B cell (primary cell): ENCODE measurements at regions not wholly inside any gene's neighbourhood (a gene's known extent, or its start where the extent isn't known, plus 50 kb on each side); places are given as distances from the start of the nearest gene placed in this dataset.

Experiments
- ATAC-seq: fragments of 200-7000 bp; cut with Tn5 transposase; one replicate; pipeline ENCODE4 v1.10.0; 2021; ENCODE audit warnings: low read depth, mild to moderate bottlenecking, moderate number of reproducible peaks, moderate library complexity
- CTCF ChIA-PET: fragments of 350-600 bp; sonication (Branson Sonifier 250); formaldehyde crosslinking; loops from one replicate; lab custom pipeline; 2021; ENCODE audit warnings: antibody characterized with exemption, inconsistent platforms; lab: Charles Lee
- POLR2A ChIA-PET: fragments of 350-600 bp; sonication (Branson Sonifier 250); formaldehyde crosslinking; loops from one replicate; lab custom pipeline; 2021; ENCODE audit warnings: antibody characterized with exemption; lab: Charles Lee
- DNase-seq: peaks from one replicate; pipeline ENCODE4 v3.0.0; 2013
- H2AFZ ChIP-seq: 2 replicates; pipeline ENCODE4 v1.6.1; 2012; ENCODE audit warnings: mild to moderate bottlenecking, low read depth, low read length; ENCODE audit not compliant: insufficient read depth, poor library complexity, severe bottlenecking
- H3K27ac ChIP-seq, 2 donors: 1 replicate in 1 of 2; 2 replicates in 1 of 2; pipeline ENCODE4 v1.5.1; 2012 to 2013; ENCODE audit warnings: low read length in 2 of 2, mild to moderate bottlenecking in 2 of 2, moderate library complexity in 1 of 2
- H3K27me3 ChIP-seq, 4 experiments: fragments of 200-600 bp in 1 of 4; sonication (generic) in 1 of 4; replicated peaks in 1 of 4; 1 replicate in 2 of 4; 2 replicates in 2 of 4; pipeline versions ENCODE4 v1.6.1 to v1.7.0; 2013 to 2016; ENCODE audit warnings: low read length in 3 of 4, mild to moderate bottlenecking in 2 of 4, mixed read lengths in 1 of 4, moderate library complexity in 1 of 4; ENCODE audit not compliant: insufficient read depth in 4 of 4, control insufficient read depth in 3 of 4; ENCODE audit errors: control extremely low read depth in 1 of 4
- H3K36me3 ChIP-seq, 2 experiments: replicated peaks in 1 of 2; 1 replicate in 1 of 2; 2 replicates in 1 of 2; pipeline versions ENCODE4 v1.6.1 to v1.7.1; 2013; ENCODE audit warnings: low read length in 1 of 2; ENCODE audit not compliant: insufficient read depth in 2 of 2, control insufficient read depth in 1 of 2; ENCODE audit errors: control extremely low read depth in 1 of 2, extremely low read depth in 1 of 2
- H3K4me1 ChIP-seq, 2 donors: fragments of 200-600 bp in 1 of 2; sonication (generic) in 1 of 2; 1 replicate in 1 of 2; 2 replicates in 1 of 2; pipeline versions ENCODE4 v1.5.1 to v1.6.1; 2013 to 2017; ENCODE audit warnings: low read length in 2 of 2; ENCODE audit not compliant: control insufficient read depth in 2 of 2, insufficient read depth in 2 of 2
- H3K4me2 ChIP-seq: replicated peaks from 2 replicates; pipeline ENCODE3; 2012; ENCODE audit warnings: mild to moderate bottlenecking, low read depth, low read length; ENCODE audit not compliant: poor library complexity, severe bottlenecking
- H3K4me3 ChIP-seq, 5 experiments: fragments of 200-600 bp in 1 of 5; sonication (generic) in 1 of 5; 1 replicate in 3 of 5; 2 replicates in 2 of 5; pipeline versions ENCODE4 v1.5.1 to v1.7.0; 2011 to 2016; ENCODE audit warnings: low read length in 4 of 5, mild to moderate bottlenecking in 4 of 5, low read depth in 2 of 5, control low read depth in 1 of 5, moderate library complexity in 1 of 5; ENCODE audit not compliant: insufficient read depth in 1 of 5; ENCODE audit errors: control extremely low read depth in 1 of 5, extremely low read depth in 1 of 5
- H3K79me2 ChIP-seq: fragments of 200-600 bp; sonication (generic); one replicate; pipeline ENCODE4 v1.6.0; 2016; ENCODE audit warnings: low read length; ENCODE audit not compliant: control insufficient read depth, insufficient read depth
- H3K9ac ChIP-seq: fragments of 200-600 bp; sonication (generic); 2 replicates; pipeline ENCODE4 v1.6.1; 2017; ENCODE audit warnings: mild to moderate bottlenecking, low read length, moderate library complexity
- H3K9me3 ChIP-seq, 3 donors: one replicate each; pipeline versions ENCODE4 v1.6.1 to v1.7.1; 2013; ENCODE audit warnings: low read length in 2 of 3; ENCODE audit not compliant: control insufficient read depth in 2 of 3, insufficient read depth in 1 of 3; ENCODE audit errors: control extremely low read depth in 1 of 3
- H4K20me1 ChIP-seq: 2 replicates; pipeline ENCODE4 v1.6.0; 2012; ENCODE audit warnings: mild to moderate bottlenecking, low read length; ENCODE audit not compliant: insufficient read depth, control insufficient read depth, poor library complexity, severe bottlenecking
- H3K27ac Mint-ChIP-seq: one replicate; pipeline ENCODE4 v1.8.0; 2021; ENCODE audit warnings: mixed read lengths
- H3K27me3 Mint-ChIP-seq: one replicate; pipeline ENCODE4 v1.8.0; 2021; ENCODE audit warnings: mixed read lengths
- H3K4me1 Mint-ChIP-seq: one replicate; pipeline ENCODE4 v1.8.0; 2021; ENCODE audit warnings: mixed read lengths
- H3K4me3 Mint-ChIP-seq: one replicate; pipeline ENCODE4 v1.8.0; 2021; ENCODE audit warnings: mixed read lengths
- H3K9me3 Mint-ChIP-seq: one replicate; pipeline ENCODE4 v1.8.0; 2022; ENCODE audit warnings: mixed read lengths; ENCODE audit not compliant: insufficient read depth
- CTCF ChIP-seq: fragments of 200-600 bp; IDR thresholded peaks from one replicate; pipeline ENCODE4 v1.8.0; 2022; ENCODE audit warnings: antibody characterized with exemption, mild to moderate bottlenecking
- EZH2 ChIP-seq: IDR thresholded peaks from 2 replicates; pipeline ENCODE4 v1.6.1; 2012; ENCODE audit warnings: borderline replicate concordance, low read depth, mild to moderate bottlenecking, moderate library complexity, low read length; ENCODE audit not compliant: insufficient read depth, poor library complexity, severe bottlenecking
- WGBS: methylation state at CpG from one replicate; pipeline ENCODE4 v1.1.5; 2013; ENCODE audit warnings: missing lambda C conversion rate; ENCODE audit not compliant: insufficient coverage; 5-methylcytosine and 5-hydroxymethylcytosine counted together
- intact Hi-C: fragments of 100-400 bp; cut with micrococcal nuclease; formaldehyde crosslinking; loops from one replicate; pipeline ENCODE4 v1.10.0; 2022

GRCh38 chr10:93160140-93160539, 86.4 kb downstream of the CYP26A1 start:
- H3K4me3 Mint-ChIP-seq = no peak overlapping the region
- Histone ChIP-seq H3K79me2 (no peaks in the 10 kb centered on the region), H2AFZ (no peak overlapping the region), H3K36me3 (no peaks in the 10 kb centered on the region), H3K4me2 (no peak overlapping the region), H3K27ac (no peak overlapping the region), H3K9ac (no peak overlapping the region), H4K20me1 (no peaks in the 10 kb centered on the region), H3K4me3 (no peak overlapping the region), H3K27me3 (no peaks in the 10 kb centered on the region), H3K4me1 (no peaks in the 10 kb centered on the region), H3K9me3 (peaks cover 0 to 7% (median 0%) of the 10 kb centered on the region in 3 donors)
- intact Hi-C loops = no loop called here
- ATAC-seq (no peak), DNase-seq (no peak)
- TF ChIP-seq EZH2 (no peak), CTCF (no peak)
- CTCF ChIA-PET = no interaction called here
- H3K9me3 Mint-ChIP-seq = peaks cover 7% of the 10 kb centered on the region
- H3K27ac Mint-ChIP-seq = no peak overlapping the region
- POLR2A ChIA-PET = no interaction called here
- peaks cover 11% of the 10 kb centered on the region for H3K27me3 Mint-ChIP-seq
- WGBS = no CpG with 5 or more reads among the region's 1 CpG
- no peaks in the 10 kb centered on the region for H3K4me1 Mint-ChIP-seq

GRCh38 chr10:93160829-93161228, 87.1 kb downstream of the CYP26A1 start:
- H3K27me3 Mint-ChIP-seq = peaks cover 11% of the 10 kb centered on the region
- intact Hi-C loops = no loop called here
- CTCF ChIA-PET = no interaction called here

More at GRCh38 chr10:93160829-93161228, 87.1 kb downstream of the CYP26A1 start:
- Histone ChIP-seq H3K4me3 (no peak overlapping the region), H4K20me1 (no peaks in the 10 kb centered on the region), H3K4me2 (no peak overlapping the region), H3K79me2 (no peaks in the 10 kb centered on the region), H3K9ac (no peak overlapping the region), H3K9me3 (peaks cover 0 to 7% (median 0%) of the 10 kb centered on the region in 3 donors), H3K36me3 (no peaks in the 10 kb centered on the region), H2AFZ (no peak overlapping the region), H3K4me1 (no peaks in the 10 kb centered on the region), H3K27me3 (no peaks in the 10 kb centered on the region), H3K27ac (no peak overlapping the region)
- no peak for DNase-seq
- ATAC-seq = no peak
- WGBS = 83% methylated on average over 7 of the region's 7 CpGs
- no peak for TF ChIP-seq CTCF
- TF ChIP-seq EZH2 = no peak
- Mint-ChIP-seq H3K4me1 (no peaks in the 10 kb centered on the region), H3K27ac (no peak overlapping the region), H3K4me3 (no peak overlapping the region), H3K9me3 (peaks cover 7% of the 10 kb centered on the region)
- POLR2A ChIA-PET = no interaction called here
